Activated CD4-positive, alpha-beta T cell treated with anti-CD3 and anti-CD28 coated beads, Interleukin-2, amount 50 U/mL, for 24 hours (primary cell): ENCODE measurements at regions not wholly inside any gene's neighbourhood (a gene's known extent, or its start where the extent isn't known, plus 50 kb on each side); places are given as distances from the start of the nearest gene placed in this dataset.
"Not testable (repeated sequence)": the region's sequence is repeated elsewhere in the genome, so short reads cannot be mapped to it uniquely, and the experiment has no call there.

Experiments
- DNase-seq, 2 donors: peaks; one replicate each; pipeline ENCODE4 v3.0.0-alpha.2; 2020; ENCODE audit warnings: low read depth in 1 of 2, low spot score in 1 of 2

GRCh38 chr2:83470928-83471327 lies 988.2 kb downstream of the SUCLG1 start:
- no peak for DNase-seq

GRCh38 chr2:83464444-83464843 lies 994.6 kb downstream of the SUCLG1 start:
- DNase-seq: no peak

GRCh38 chr2:83462881-83463280 lies 996.2 kb downstream of the SUCLG1 start:
- no peak for DNase-seq

- DNase-seq: no peak
Measured at GRCh38 chr2:83461135-83461534, 997.9 kb downstream of the SUCLG1 start.

DNA sequence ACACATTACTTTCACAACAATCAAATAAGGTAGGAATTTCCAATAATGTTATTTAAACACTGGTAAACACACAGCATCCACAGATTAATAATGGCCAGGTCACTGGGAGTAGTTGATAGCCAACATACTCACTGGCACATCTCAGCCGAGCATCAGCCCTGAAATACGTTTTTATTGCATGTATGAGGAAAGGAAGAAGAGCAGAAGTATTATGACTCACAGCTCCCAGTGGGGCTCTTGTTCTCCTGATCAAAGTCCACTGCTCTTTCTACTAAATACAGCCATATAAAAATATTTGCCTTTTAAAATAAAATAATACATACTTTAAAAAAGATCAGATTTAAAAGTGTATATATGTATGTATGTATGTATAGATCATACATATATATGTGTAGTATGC lies 999.6 kb downstream of the SUCLG1 start:
- DNase-seq: no peak

DNA sequence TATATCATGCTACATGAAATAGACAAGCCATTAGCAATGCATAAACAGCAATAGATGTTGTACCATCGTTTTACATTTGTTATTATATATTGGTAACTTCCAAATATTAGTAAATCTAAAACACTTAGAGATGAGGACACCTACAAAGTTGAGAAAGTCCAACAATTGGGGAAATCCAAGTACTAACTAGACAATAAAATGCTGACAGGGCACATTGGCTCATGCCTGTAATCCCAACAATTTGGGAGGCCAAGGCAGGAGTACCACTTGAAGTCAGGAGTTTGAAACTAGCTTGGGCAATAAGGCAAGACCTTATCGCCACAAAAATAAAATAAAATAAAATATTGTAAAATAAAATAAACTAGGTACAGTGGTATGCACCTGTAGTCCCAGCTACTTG lies 1023.1 kb downstream of the SUCLG1 start:
- no peak for DNase-seq

DNA sequence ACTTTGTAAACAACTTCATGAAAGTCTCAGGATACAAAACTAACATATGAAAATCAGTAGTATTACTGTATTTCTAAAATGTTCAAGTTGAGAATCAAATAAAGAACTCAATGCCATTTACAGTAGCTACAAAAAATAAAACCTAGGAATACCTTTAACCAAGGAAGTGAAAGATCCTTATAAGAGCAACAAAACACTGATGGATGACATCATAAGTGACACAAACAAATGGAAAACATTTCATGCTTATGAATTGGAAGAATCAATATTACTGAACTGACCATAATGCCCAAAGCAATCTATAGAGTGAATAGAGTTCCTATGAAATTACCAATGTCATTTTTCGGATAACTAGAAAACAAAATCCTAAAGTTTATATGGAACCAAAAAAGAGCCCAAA lies 1038.1 kb downstream of the SUCLG1 start:
- no peak for DNase-seq

- no peak for DNase-seq
Measured at GRCh38 chr2:83394134-83394904, 1064.8 kb downstream of the SUCLG1 start.

DNA sequence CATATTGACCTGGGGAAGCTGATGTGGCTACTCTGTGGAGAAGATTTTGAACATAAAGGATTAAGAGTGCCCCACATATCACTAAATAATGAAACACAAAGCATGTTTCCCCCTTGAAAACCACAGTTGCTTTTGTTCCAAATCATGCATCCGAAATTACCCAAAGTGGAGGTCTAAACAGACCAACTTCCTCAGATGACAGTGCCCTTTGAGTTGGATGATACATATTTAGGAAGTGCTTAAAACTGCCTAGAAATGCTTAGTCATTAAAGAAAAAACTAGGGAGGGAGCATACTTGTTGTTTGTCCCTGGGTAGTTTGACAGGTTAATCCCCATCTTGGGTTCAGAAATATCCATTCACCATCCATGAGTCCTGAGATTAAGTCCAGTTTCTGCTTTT lies 1070.3 kb downstream of the SUCLG1 start:
- no peak for DNase-seq

- DNase-seq: no peak
Measured at GRCh38 chr2:83386549-83386948, 1072.5 kb downstream of the SUCLG1 start.

DNA sequence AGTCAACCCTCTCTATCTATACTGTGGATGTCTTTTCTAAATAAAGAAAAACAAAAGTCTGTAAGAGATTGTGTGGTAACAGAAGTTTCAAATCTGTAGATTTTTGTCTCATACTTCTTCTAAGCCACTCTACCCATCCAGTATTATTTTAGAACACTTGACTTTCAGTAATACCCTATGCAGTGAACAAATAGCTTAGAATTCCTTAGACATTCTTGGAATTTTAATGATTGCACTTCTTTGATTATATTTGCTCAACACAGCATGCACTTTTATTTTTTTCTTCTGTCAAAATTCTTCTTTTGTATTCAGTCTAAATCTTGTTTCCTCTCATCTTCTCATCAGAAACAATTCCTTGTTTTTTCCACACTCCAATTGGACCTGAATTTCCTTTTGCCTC lies 1080.2 kb downstream of the SUCLG1 start:
- no peak for DNase-seq

- DNase-seq: no peak
Measured at GRCh38 chr2:83376731-83377130, 1082.3 kb downstream of the SUCLG1 start.

- DNase-seq: no peak
Measured at GRCh38 chr2:83370419-83370762, 1088.7 kb downstream of the SUCLG1 start.

DNA sequence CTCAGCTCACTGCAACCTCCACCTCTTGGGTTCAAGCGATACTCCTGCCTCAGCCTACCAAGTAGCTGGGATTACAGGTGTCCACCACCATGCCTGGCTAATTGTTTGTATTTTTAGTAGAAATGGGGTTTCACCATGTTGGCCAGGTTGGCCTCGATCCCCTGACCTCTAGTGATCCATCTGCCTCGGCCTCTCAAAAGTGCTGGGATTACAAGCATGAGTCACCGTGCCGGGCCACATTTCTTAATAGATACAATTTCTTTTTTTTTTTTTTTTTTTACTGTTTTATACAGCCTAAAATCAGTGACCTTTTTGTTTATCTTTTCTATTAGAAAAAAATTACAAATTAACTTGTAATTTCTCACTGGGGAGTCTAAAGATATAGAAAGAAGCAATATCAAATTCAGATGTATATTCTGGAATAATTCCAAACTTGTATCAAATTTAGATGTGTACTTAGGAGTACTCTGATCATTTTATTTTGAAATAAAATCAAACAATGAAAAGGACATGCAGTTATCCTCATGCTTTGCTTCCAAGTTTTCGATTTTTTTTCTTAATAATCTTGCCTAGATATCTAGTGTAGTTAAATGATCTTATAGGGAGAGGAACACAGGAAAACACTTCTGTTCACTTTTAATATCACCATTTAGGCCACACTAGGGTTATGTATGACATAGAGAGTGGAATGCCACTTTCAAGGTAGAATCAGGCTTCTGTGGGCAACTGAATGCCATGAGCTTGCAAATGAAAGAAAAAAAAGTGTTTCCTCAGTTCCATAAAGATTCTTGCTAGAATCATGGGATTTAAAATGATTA lies 1089.3 kb downstream of the SUCLG1 start:
- DNase-seq: no peak

- DNase-seq: no peak
Measured at GRCh38 chr2:83368916-83369315, 1090.2 kb downstream of the SUCLG1 start.

DNA sequence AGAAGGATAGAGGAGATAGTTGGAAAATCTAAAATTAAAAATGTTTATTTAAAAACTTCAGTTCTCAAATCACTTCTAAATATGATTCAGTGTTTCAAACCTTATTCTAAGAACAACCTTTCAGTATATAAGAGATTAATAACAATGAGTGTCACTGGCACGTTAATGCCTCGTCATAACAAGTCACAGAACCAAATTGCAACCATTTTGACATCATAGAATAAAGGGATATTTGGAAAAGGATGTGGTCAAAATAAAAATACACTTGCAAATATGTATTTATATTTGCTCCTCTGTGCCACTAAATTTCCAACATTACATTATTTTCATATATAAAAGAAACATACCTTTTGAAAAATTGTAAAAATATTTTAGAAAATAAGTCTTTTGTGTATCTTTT lies 1090.6 kb downstream of the SUCLG1 start:
- DNase-seq: no peak

- DNase-seq: no peak
Measured at GRCh38 chr2:83365476-83365875, 1093.6 kb downstream of the SUCLG1 start.

DNA sequence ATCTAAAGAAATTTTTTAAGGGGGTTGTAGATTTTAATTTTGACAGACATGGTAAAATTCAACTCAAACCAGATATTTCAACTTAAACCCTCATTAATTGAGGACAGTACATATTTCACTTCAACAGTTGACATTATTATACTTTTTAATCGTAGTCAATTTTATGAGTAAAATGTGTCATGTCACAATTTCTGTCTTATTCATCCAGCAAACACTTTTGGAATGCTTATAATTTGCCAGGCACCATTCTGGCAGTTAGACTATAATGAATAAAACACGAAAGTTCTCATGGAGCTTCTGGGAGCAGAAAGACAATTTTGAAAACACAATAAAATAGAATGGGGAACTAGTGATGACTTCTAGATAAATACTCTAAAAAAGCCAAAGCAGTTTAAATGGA lies 1094.8 kb downstream of the SUCLG1 start:
- DNase-seq: no peak

DNA sequence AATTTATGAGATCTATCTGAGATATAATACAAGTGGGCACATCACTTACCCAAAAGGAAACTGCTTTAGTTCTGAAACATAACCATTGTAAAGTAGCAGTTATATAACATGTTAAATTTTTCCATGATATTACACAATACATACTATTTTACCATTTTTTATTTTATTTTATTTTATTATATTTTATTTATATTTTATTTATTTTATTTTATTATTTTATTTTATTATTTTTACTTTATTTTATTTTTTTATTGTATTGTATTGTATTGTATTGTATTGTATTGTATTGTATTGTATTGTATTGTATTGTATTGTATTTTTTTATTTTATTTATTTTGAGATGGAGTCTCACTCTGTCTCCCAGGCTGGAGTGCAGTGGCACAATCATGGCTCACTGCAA lies 1095.9 kb downstream of the SUCLG1 start:
- not testable (repeated sequence) for DNase-seq

- no peak for DNase-seq
Measured at GRCh38 chr2:83359336-83359735, 1099.7 kb downstream of the SUCLG1 start.

DNA sequence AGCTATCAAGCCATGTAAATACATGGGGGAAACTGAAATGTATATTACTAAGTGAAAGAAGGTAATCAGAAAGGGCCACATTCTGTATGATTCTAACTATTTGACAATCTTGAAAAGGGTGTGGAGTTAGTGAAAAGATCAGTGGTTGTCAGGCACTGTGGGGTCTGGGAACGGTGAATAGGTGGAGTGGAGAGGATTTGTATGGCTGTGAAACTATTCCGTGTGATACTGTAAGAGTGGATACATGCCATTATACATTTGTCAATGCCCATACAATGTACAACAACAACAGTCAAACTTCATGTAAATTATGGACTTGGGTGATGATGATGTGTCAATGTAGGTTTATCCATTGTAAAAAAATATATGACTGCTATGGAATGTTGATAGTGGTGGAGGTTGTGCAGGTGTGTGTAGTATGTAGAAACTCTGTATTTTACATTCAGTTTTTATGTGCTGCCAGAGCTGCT lies 1116.2 kb downstream of the SUCLG1 start:
- no peak for DNase-seq

DNA sequence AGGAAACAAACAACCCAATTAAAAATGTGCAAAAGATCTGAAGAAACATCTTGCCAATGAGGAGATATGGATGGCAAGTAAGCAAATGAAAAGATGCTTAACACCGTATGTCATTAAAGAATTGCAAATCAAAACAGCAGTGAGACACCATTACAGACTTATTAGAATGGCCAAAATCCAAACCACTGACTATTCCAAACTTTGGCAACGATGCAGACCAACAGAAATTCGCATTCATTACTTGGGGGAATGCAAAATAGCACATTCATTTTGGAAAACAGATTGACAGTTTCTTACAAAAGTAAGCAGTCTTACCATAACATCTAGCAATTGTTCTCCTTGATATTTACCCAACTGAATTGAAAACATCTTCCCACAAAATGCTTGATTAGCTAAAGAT lies 1118.7 kb downstream of the SUCLG1 start:
- no peak for DNase-seq

- not testable (repeated sequence) for DNase-seq
Measured at GRCh38 chr2:83339942-83340341, 1119.1 kb downstream of the SUCLG1 start.
